ENCODE measurements at regions not wholly inside any gene's neighbourhood (a gene's known extent, or its start where the extent isn't known, plus 50 kb on each side); places are given as distances from the start of the nearest gene placed in this dataset.

DNA sequence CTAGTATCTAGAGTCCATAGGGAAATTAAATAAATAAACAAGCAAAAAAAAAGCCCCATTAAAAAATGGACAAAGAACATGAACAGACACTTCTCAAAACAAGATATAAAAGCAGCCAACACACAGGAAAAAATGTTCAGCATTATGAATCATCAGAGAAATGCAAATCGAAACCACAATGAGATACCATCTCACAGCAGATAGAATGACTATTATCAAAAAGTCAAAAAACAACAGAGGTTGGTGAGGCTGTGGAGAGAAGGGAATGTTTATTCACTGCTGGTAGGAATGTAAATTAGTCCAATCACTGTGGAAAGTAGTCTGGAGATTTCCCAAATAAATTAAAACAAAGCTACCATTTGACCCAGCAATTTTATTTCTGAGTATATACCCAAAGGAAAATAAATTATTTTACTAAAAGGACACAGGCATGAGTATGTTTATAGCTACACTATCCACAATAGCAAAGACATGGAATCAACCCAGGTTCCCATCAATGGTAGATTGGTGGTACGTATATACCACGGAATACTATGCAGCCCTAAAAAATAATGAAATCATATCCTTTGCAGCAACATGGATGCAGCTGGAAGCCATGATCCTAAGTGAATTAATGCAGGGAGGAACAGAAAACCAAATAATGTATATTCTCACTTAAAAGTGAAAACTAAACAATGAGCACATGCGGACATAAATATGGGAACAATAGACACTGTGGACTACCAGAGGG lies 366.5 kb upstream of the SEMA3C start:
- TF ChIP-seq, protein P1, sequence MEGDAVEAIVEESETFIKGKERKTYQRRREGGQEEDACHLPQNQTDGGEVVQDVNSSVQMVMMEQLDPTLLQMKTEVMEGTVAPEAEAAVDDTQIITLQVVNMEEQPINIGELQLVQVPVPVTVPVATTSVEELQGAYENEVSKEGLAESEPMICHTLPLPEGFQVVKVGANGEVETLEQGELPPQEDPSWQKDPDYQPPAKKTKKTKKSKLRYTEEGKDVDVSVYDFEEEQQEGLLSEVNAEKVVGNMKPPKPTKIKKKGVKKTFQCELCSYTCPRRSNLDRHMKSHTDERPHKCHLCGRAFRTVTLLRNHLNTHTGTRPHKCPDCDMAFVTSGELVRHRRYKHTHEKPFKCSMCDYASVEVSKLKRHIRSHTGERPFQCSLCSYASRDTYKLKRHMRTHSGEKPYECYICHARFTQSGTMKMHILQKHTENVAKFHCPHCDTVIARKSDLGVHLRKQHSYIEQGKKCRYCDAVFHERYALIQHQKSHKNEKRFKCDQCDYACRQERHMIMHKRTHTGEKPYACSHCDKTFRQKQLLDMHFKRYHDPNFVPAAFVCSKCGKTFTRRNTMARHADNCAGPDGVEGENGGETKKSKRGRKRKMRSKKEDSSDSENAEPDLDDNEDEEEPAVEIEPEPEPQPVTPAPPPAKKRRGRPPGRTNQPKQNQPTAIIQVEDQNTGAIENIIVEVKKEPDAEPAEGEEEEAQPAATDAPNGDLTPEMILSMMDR (IDR thresholded peaks at IDR 0.05; ENCODE audit: low read depth, low read length, missing input control): no peak
- TF ChIP-seq, protein P2, sequence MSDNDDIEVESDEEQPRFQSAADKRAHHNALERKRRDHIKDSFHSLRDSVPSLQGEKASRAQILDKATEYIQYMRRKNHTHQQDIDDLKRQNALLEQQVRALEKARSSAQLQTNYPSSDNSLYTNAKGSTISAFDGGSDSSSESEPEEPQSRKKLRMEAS (IDR thresholded peaks at IDR 0.05): no peak
- no peak for TF ChIP-seq YY1 (IDR thresholded peaks at IDR 0.05)
- TF ChIP-seq SP1 (IDR thresholded peaks at IDR 0.05): no peak
- TF ChIP-seq, protein P3, sequence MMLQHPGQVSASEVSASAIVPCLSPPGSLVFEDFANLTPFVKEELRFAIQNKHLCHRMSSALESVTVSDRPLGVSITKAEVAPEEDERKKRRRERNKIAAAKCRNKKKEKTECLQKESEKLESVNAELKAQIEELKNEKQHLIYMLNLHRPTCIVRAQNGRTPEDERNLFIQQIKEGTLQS (IDR thresholded peaks at IDR 0.05): no peak
- no peak for TF ChIP-seq TAF1 (conservative IDR thresholded peaks at IDR 0.05)
